ENCODE measurements at regions not wholly inside any gene's neighbourhood (a gene's known extent, or its start where the extent isn't known, plus 50 kb on each side); places are given as distances from the start of the nearest gene placed in this dataset.

DNA sequence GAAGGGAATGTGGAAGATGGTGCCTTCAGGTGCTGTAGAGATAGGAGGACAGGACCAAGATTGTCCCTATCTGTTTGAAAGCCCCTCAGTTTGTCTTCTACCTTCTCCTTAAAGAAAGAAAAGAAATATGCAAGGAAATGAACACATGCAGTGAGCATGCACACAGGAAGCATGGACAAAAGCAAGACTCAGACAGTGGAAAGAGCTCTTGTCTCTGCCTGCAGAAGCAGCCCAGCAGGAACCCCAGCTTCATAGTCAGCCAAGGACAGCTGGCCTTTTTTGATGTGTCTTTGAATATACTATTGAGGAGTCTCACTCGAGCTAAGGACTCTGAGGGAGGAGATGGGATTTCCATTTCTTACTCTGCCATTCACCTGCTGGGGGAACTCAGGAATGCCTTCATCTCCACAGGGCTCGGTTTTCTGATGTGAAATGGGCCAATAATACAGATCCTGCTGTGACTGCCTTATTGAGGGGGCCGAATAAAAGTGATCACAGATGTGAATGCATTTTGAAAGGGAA lies 132.5 kb upstream of the ADRA1B start:
- no peak overlapping the region for H3K4me2 ChIP-seq (ENCODE audit: control insufficient read depth, insufficient read depth)
- no peaks in the 10 kb centered on the region for H3K36me3 ChIP-seq (ENCODE audit: control insufficient read depth in 2 of 2, insufficient read depth in 2 of 2, low read length in 1 of 2)
- H4K20me1 ChIP-seq (ENCODE audit: control insufficient read depth, insufficient read depth): no peaks in the 10 kb centered on the region; the same call in 1 of the 2 replicates
- no TSS peak for BruUV-seq (replicated peaks)
- ChIA-PET POLR2A (no interaction called here), SMC1A (ENCODE audit: uncharacterized antibody, unreplicated experiment) (interaction anchor here (1.4 kb wide), 1 partner anchor 24 kb away, joined by 4 read pairs; no protein-coding TSS in a partner anchor), RAD21 (ENCODE audit: unreplicated experiment) (no interaction called here), CTCF (interaction anchor here (0.5 kb wide), 1 partner anchor 242 kb away, joined by 3 read pairs; no protein-coding TSS in a partner anchor)
- ATAC-seq (no peak), DNase-seq (ENCODE audit: low read depth, low spot score) (no peak), FAIRE-seq (no peak)
- no peaks in the 10 kb centered on the region for H3K9me3 ChIP-seq (replicated peaks; ENCODE audit: control insufficient read depth, insufficient read depth, low read length)
- in situ Hi-C loops (cut with MboI) (no loop called here), intact Hi-C loops (cut with micrococcal nuclease; ENCODE audit: unreplicated experiment) (no loop called here)
- no peaks in the 10 kb centered on the region for H3K4me1 ChIP-seq (ENCODE audit: control insufficient read depth, insufficient read depth, low read length)
- H3K27me3 ChIP-seq (replicated peaks in 1 of 2; ENCODE audit: control insufficient read depth in 2 of 2, insufficient read depth in 2 of 2, low read length in 1 of 2): peaks cover 0 to 1% of the 10 kb centered on the region in 2 experiments; a peak in 2 of 4 replicates
- no peak overlapping the region for H2AFZ ChIP-seq (ENCODE audit: control insufficient read depth, low read depth, low read length)
- H3K9ac ChIP-seq (ENCODE audit: control insufficient read depth, insufficient read depth, low read length): no peak overlapping the region
- no peak overlapping the region for H3K27ac ChIP-seq (ENCODE audit: control insufficient read depth, insufficient read depth)
- no peaks in the 10 kb centered on the region for H3K79me2 ChIP-seq (ENCODE audit: control insufficient read depth, insufficient read depth, low read length)
- TF ChIP-seq JUNB (IDR thresholded peaks at IDR 0.05) (no peak), CREB1 (IDR thresholded peaks at IDR 0.05; ENCODE audit: low read depth) (no peak), MYC (IDR thresholded peaks at IDR 0.05; ENCODE audit: insufficient read depth, insufficient read length, insufficient replicate concordance, low read length, severe bottlenecking) (no peak), BHLHE40 (IDR thresholded peaks at IDR 0.05; ENCODE audit: borderline replicate concordance in 1 of 2, low read depth in 2 of 2, low read length in 1 of 2) (no peak), NR2C1 (IDR thresholded peaks at IDR 0.05) (no peak)
- TF ChIP-seq, protein P1, sequence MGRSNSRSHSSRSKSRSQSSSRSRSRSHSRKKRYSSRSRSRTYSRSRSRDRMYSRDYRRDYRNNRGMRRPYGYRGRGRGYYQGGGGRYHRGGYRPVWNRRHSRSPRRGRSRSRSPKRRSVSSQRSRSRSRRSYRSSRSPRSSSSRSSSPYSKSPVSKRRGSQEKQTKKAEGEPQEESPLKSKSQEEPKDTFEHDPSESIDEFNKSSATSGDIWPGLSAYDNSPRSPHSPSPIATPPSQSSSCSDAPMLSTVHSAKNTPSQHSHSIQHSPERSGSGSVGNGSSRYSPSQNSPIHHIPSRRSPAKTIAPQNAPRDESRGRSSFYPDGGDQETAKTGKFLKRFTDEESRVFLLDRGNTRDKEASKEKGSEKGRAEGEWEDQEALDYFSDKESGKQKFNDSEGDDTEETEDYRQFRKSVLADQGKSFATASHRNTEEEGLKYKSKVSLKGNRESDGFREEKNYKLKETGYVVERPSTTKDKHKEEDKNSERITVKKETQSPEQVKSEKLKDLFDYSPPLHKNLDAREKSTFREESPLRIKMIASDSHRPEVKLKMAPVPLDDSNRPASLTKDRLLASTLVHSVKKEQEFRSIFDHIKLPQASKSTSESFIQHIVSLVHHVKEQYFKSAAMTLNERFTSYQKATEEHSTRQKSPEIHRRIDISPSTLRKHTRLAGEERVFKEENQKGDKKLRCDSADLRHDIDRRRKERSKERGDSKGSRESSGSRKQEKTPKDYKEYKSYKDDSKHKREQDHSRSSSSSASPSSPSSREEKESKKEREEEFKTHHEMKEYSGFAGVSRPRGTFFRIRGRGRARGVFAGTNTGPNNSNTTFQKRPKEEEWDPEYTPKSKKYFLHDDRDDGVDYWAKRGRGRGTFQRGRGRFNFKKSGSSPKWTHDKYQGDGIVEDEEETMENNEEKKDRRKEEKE (IDR thresholded peaks at IDR 0.05): no peak
- TF ChIP-seq, protein P2, sequence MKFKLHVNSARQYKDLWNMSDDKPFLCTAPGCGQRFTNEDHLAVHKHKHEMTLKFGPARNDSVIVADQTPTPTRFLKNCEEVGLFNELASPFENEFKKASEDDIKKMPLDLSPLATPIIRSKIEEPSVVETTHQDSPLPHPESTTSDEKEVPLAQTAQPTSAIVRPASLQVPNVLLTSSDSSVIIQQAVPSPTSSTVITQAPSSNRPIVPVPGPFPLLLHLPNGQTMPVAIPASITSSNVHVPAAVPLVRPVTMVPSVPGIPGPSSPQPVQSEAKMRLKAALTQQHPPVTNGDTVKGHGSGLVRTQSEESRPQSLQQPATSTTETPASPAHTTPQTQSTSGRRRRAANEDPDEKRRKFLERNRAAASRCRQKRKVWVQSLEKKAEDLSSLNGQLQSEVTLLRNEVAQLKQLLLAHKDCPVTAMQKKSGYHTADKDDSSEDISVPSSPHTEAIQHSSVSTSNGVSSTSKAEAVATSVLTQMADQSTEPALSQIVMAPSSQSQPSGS (IDR thresholded peaks at IDR 0.05; ENCODE audit: low read length): no peak
- 7% methylated on average over 3 of the region's 3 CpGs for WGBS (ENCODE audit: insufficient coverage, insufficient replicate concordance, low lambda C conversion rate, missing lambda C conversion rate)
- H3K4me3 ChIP-seq: no peak overlapping the region

Data from GM12878 (cell line).